ENCODE measurements at regions not wholly inside any gene's neighbourhood (a gene's known extent, or its start where the extent isn't known, plus 50 kb on each side); places are given as distances from the start of the nearest gene placed in this dataset.

DNA sequence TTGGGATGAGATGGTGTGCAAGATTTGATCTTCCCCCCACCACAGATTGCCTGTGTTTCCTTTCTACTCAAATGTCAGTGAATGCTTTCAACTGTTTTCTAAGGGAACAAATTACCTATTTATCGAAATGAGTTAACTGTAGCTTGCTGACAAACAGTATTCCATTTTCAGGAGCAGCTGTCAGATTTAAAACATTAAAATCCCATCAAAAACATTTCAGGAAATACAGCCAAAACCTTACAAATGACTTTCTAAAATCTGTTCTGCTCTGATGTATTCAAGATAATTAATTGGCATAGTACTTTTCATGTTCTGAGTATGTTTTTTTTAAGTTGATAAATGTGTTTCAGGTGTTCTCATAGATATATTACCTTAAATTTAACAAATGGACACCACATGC lies 158.0 kb upstream of the DMRTA1 start:
- Histone ChIP-seq H2AFZ (ENCODE audit: low read depth) (no peak overlapping the region), H4K20me1 (ENCODE audit: insufficient read depth) (no peaks in the 10 kb centered on the region), H3K27me3 (ENCODE audit: insufficient read depth, low read depth) (no peaks in the 10 kb centered on the region), H3K9ac (no peak overlapping the region), H3K4me1 (ENCODE audit: low read depth, poor library complexity, severe bottlenecking) (no peaks in the 10 kb centered on the region), H3K27ac (no peak overlapping the region), H3K4me3 (IDR thresholded peaks at IDR 0.05; ENCODE audit: insufficient read depth, low read depth, low read length) (no peak overlapping the region), H3K79me2 (ENCODE audit: insufficient read depth, low read depth) (no peaks in the 10 kb centered on the region), H3K36me3 (ENCODE audit: insufficient read depth) (no peaks in the 10 kb centered on the region), H3K4me2 (no peak overlapping the region)
- TF ChIP-seq, protein P1, sequence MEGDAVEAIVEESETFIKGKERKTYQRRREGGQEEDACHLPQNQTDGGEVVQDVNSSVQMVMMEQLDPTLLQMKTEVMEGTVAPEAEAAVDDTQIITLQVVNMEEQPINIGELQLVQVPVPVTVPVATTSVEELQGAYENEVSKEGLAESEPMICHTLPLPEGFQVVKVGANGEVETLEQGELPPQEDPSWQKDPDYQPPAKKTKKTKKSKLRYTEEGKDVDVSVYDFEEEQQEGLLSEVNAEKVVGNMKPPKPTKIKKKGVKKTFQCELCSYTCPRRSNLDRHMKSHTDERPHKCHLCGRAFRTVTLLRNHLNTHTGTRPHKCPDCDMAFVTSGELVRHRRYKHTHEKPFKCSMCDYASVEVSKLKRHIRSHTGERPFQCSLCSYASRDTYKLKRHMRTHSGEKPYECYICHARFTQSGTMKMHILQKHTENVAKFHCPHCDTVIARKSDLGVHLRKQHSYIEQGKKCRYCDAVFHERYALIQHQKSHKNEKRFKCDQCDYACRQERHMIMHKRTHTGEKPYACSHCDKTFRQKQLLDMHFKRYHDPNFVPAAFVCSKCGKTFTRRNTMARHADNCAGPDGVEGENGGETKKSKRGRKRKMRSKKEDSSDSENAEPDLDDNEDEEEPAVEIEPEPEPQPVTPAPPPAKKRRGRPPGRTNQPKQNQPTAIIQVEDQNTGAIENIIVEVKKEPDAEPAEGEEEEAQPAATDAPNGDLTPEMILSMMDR (conservative IDR thresholded peaks at IDR 0.05; ENCODE audit: low read depth, low read length) = no peak

DNA sequence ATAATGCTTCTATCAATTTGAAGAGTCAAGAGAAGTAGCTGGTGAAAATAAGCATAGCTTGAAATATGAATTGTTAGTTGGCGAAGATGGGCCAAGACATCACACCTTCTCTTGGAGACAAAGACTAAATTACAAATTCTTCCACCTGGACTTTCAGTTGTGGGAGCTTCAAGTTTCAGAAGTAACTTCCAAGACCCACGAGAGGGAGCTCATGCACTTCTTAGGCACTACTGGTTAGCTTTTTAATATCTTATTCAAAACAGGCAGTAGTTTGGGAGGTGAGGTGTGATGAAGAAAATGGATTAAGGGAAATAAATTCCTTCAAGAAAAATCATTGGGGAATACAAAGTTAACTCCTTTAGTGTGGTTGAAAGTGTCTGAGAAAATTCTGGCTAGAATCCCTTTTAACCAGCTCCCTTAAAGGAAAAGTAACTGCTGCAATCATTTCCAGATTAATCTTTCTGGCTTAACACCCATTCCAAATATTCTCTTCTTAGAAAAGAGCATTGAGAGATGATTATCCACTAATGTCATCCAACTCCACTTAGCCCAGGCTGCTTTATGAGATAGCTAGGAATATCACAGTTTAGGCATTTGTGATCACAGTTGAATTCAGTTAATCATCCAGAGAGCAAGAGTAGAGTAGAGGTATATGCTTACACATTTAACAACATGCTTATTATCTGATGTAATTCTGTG lies 139.5 kb upstream of the DMRTA1 start:
- no peaks in the 10 kb centered on the region for H3K36me3 ChIP-seq (ENCODE audit: insufficient read depth)
- no peak overlapping the region for H3K4me3 ChIP-seq (IDR thresholded peaks at IDR 0.05; ENCODE audit: insufficient read depth, low read depth, low read length)
- no peak overlapping the region for H3K4me2 ChIP-seq
- H3K27me3 ChIP-seq (ENCODE audit: insufficient read depth, low read depth) = no peaks in the 10 kb centered on the region
- no peak overlapping the region for H2AFZ ChIP-seq (ENCODE audit: low read depth)
- H3K27ac ChIP-seq = no peak overlapping the region
- TF ChIP-seq, protein P1 (conservative IDR thresholded peaks at IDR 0.05; ENCODE audit: low read depth, low read length) = peak; percentile 83
- no peak overlapping the region for H3K9ac ChIP-seq
- H3K4me1 ChIP-seq (ENCODE audit: low read depth, poor library complexity, severe bottlenecking) = peaks cover 22% of the 10 kb centered on the region
- no peaks in the 10 kb centered on the region for H4K20me1 ChIP-seq (ENCODE audit: insufficient read depth)
- H3K79me2 ChIP-seq (ENCODE audit: insufficient read depth, low read depth) = no peaks in the 10 kb centered on the region

GRCh38 chr9:22308177-22308576 lies 138.4 kb upstream of the DMRTA1 start:
- H3K9ac ChIP-seq = no peak overlapping the region
- no peak overlapping the region for H3K27ac ChIP-seq
- H4K20me1 ChIP-seq (ENCODE audit: insufficient read depth) = no peaks in the 10 kb centered on the region
- no peaks in the 10 kb centered on the region for H3K27me3 ChIP-seq (ENCODE audit: insufficient read depth, low read depth)
- H3K79me2 ChIP-seq (ENCODE audit: insufficient read depth, low read depth) = no peaks in the 10 kb centered on the region
- H3K36me3 ChIP-seq (ENCODE audit: insufficient read depth) = no peaks in the 10 kb centered on the region
- H3K4me3 ChIP-seq (IDR thresholded peaks at IDR 0.05; ENCODE audit: insufficient read depth, low read depth, low read length) = no peak overlapping the region
- no peak overlapping the region for H3K4me2 ChIP-seq
- TF ChIP-seq, protein P1 (conservative IDR thresholded peaks at IDR 0.05; ENCODE audit: low read depth, low read length) = no peak
- peaks cover 22% of the 10 kb centered on the region for H3K4me1 ChIP-seq (ENCODE audit: low read depth, poor library complexity, severe bottlenecking)
- no peak overlapping the region for H2AFZ ChIP-seq (ENCODE audit: low read depth)

GRCh38 chr9:22316645-22317044 lies 130.0 kb upstream of the DMRTA1 start:
- Histone ChIP-seq H3K4me1 (ENCODE audit: low read depth, poor library complexity, severe bottlenecking) (no peaks in the 10 kb centered on the region), H3K27ac (no peak overlapping the region), H3K79me2 (ENCODE audit: insufficient read depth, low read depth) (no peaks in the 10 kb centered on the region), H3K4me2 (no peak overlapping the region), H4K20me1 (ENCODE audit: insufficient read depth) (no peaks in the 10 kb centered on the region), H3K9ac (no peak overlapping the region), H3K4me3 (IDR thresholded peaks at IDR 0.05; ENCODE audit: insufficient read depth, low read depth, low read length) (no peak overlapping the region), H3K36me3 (ENCODE audit: insufficient read depth) (no peaks in the 10 kb centered on the region), H2AFZ (ENCODE audit: low read depth) (no peak overlapping the region), H3K27me3 (ENCODE audit: insufficient read depth, low read depth) (no peaks in the 10 kb centered on the region)
- TF ChIP-seq, protein P1 (conservative IDR thresholded peaks at IDR 0.05; ENCODE audit: low read depth, low read length) = no peak
